ENCODE measurements at regions not wholly inside any gene's neighbourhood (a gene's known extent, or its start where the extent isn't known, plus 50 kb on each side); places are given as distances from the start of the nearest gene placed in this dataset.
A peak's percentile ranks its signal among the peaks of the same experiment; 100 is the strongest.

DNA sequence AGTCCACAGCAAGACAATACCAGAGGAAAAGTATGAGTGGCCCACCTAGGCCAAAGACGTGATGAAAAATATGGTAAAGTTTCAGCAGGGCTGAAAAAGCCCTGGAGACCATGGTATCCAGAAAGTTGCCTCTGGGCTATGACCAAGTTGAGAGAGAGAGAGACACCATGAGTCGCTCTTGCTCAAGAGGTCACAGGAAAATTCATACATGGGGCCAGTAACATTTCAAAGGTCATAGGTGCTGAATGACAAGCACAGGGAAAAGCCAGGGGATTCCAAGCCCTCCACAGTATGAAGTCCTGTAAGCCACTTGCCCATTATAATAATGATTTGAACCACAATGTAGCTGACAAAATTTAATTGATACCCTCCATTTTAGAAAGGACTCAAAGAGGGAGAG is 657.7 kb upstream of the CITED2 start:
- H3K27ac ChIP-seq (ENCODE audit: low read length) = no peak overlapping the region
- no peak overlapping the region for H3K4me3 ChIP-seq (ENCODE audit: low read length)
- no peaks in the 10 kb centered on the region for H3K9me2 ChIP-seq (ENCODE audit: insufficient read depth, low read length)
- no peak overlapping the region for H3K4me2 ChIP-seq (ENCODE audit: low read length)
- no peak overlapping the region for H2AFZ ChIP-seq (ENCODE audit: low read depth, low read length)
- H3K36me3 ChIP-seq (ENCODE audit: insufficient read depth, low read length) = no peaks in the 10 kb centered on the region
- H3K9me3 ChIP-seq (ENCODE audit: low read length) = no peaks in the 10 kb centered on the region
- H4K20me1 ChIP-seq (ENCODE audit: insufficient read depth) = no peaks in the 10 kb centered on the region
- no peaks in the 10 kb centered on the region for H3K27me3 ChIP-seq (ENCODE audit: insufficient read depth, low read depth, low read length)
- TF ChIP-seq SMC3 (conservative IDR thresholded peaks at IDR 0.05; ENCODE audit: poor library complexity) (no peak), POLR2AphosphoS5 (IDR thresholded peaks at IDR 0.05) (no peak), MXI1 (conservative IDR thresholded peaks at IDR 0.05; ENCODE audit: poor library complexity, severe bottlenecking) (no peak), EZH2 (IDR thresholded peaks at IDR 0.05; ENCODE audit: borderline replicate concordance, insufficient read depth, low read length, poor library complexity, severe bottlenecking) (no peak), TAF1 (IDR thresholded peaks at IDR 0.05; ENCODE audit: low read depth) (no peak), EP300 (conservative IDR thresholded peaks at IDR 0.05; ENCODE audit: poor library complexity, severe bottlenecking) (no peak), RAD21 (conservative IDR thresholded peaks at IDR 0.05) (no peak)
- TF ChIP-seq, protein P1, sequence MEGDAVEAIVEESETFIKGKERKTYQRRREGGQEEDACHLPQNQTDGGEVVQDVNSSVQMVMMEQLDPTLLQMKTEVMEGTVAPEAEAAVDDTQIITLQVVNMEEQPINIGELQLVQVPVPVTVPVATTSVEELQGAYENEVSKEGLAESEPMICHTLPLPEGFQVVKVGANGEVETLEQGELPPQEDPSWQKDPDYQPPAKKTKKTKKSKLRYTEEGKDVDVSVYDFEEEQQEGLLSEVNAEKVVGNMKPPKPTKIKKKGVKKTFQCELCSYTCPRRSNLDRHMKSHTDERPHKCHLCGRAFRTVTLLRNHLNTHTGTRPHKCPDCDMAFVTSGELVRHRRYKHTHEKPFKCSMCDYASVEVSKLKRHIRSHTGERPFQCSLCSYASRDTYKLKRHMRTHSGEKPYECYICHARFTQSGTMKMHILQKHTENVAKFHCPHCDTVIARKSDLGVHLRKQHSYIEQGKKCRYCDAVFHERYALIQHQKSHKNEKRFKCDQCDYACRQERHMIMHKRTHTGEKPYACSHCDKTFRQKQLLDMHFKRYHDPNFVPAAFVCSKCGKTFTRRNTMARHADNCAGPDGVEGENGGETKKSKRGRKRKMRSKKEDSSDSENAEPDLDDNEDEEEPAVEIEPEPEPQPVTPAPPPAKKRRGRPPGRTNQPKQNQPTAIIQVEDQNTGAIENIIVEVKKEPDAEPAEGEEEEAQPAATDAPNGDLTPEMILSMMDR (IDR thresholded peaks at IDR 0.05; ENCODE audit: poor library complexity, severe bottlenecking) = no peak
- TF ChIP-seq, protein P2, sequence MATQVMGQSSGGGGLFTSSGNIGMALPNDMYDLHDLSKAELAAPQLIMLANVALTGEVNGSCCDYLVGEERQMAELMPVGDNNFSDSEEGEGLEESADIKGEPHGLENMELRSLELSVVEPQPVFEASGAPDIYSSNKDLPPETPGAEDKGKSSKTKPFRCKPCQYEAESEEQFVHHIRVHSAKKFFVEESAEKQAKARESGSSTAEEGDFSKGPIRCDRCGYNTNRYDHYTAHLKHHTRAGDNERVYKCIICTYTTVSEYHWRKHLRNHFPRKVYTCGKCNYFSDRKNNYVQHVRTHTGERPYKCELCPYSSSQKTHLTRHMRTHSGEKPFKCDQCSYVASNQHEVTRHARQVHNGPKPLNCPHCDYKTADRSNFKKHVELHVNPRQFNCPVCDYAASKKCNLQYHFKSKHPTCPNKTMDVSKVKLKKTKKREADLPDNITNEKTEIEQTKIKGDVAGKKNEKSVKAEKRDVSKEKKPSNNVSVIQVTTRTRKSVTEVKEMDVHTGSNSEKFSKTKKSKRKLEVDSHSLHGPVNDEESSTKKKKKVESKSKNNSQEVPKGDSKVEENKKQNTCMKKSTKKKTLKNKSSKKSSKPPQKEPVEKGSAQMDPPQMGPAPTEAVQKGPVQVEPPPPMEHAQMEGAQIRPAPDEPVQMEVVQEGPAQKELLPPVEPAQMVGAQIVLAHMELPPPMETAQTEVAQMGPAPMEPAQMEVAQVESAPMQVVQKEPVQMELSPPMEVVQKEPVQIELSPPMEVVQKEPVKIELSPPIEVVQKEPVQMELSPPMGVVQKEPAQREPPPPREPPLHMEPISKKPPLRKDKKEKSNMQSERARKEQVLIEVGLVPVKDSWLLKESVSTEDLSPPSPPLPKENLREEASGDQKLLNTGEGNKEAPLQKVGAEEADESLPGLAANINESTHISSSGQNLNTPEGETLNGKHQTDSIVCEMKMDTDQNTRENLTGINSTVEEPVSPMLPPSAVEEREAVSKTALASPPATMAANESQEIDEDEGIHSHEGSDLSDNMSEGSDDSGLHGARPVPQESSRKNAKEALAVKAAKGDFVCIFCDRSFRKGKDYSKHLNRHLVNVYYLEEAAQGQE (IDR thresholded peaks at IDR 0.05; ENCODE audit: borderline replicate concordance) = no peak
- H3K79me2 ChIP-seq (replicated peaks; ENCODE audit: insufficient read depth, low read length) = no peaks in the 10 kb centered on the region
- H3K9ac ChIP-seq (ENCODE audit: low read length) = no peak overlapping the region
- no peaks in the 10 kb centered on the region for H3F3A ChIP-seq (ENCODE audit: insufficient read depth, low read length, poor library complexity, severe bottlenecking)

DNA sequence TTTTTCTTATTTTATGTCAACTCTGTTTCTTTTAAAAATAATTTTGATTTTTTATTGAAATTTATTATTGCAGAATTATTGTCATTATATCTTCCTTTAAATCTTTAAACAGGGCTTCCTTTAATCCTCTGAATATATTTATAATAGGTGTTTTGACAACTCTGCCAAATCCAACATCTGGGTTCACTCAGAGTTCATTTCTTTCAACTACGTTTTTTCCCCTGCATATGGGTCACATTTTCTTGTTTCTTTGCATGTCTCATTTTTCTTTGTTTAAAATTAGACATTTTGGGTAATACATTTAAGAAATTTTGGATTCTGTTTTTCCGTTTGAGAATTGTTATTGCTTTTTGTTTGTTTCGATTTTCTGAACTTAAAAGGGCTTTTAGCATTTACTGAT is 655.1 kb upstream of the CITED2 start:
- Histone ChIP-seq H3K4me2 (ENCODE audit: low read length) (no peak overlapping the region), H3K4me3 (ENCODE audit: low read length) (no peak overlapping the region), H3F3A (ENCODE audit: insufficient read depth, low read length, poor library complexity, severe bottlenecking) (no peaks in the 10 kb centered on the region), H2AFZ (ENCODE audit: low read depth, low read length) (no peak overlapping the region), H3K9me3 (ENCODE audit: low read length) (no peaks in the 10 kb centered on the region), H3K36me3 (ENCODE audit: insufficient read depth, low read length) (no peaks in the 10 kb centered on the region), H3K27ac (ENCODE audit: low read length) (peak overlapping the region; percentile 9), H4K20me1 (ENCODE audit: insufficient read depth) (no peaks in the 10 kb centered on the region), H3K27me3 (ENCODE audit: insufficient read depth, low read depth, low read length) (no peaks in the 10 kb centered on the region), H3K9ac (ENCODE audit: low read length) (no peak overlapping the region), H3K9me2 (ENCODE audit: insufficient read depth, low read length) (no peaks in the 10 kb centered on the region), H3K79me2 (replicated peaks; ENCODE audit: insufficient read depth, low read length) (no peaks in the 10 kb centered on the region)
- TF ChIP-seq EZH2 (IDR thresholded peaks at IDR 0.05; ENCODE audit: borderline replicate concordance, insufficient read depth, low read length, poor library complexity, severe bottlenecking) (no peak), MXI1 (conservative IDR thresholded peaks at IDR 0.05; ENCODE audit: poor library complexity, severe bottlenecking) (no peak), RAD21 (conservative IDR thresholded peaks at IDR 0.05) (no peak), EP300 (conservative IDR thresholded peaks at IDR 0.05; ENCODE audit: poor library complexity, severe bottlenecking) (peak; percentile 17), POLR2AphosphoS5 (IDR thresholded peaks at IDR 0.05) (no peak)
- TF ChIP-seq, protein P2 (IDR thresholded peaks at IDR 0.05; ENCODE audit: borderline replicate concordance) = no peak

All from neural cell (in vitro differentiated cells).